GM19395 (cell line): ENCODE measurements at regions not wholly inside any gene's neighbourhood (a gene's known extent, or its start where the extent isn't known, plus 50 kb on each side); places are given as distances from the start of the nearest gene placed in this dataset.
A peak's percentile ranks its signal among the peaks of the same experiment; 100 is the strongest.

Experiments
- ATAC-seq: cut with Tn5 transposase; IDR thresholded peaks from one replicate; pipeline ENCODE4 v1.9.1; 2021; ENCODE audit warnings: mild to moderate bottlenecking, moderate library complexity; ENCODE audit not compliant: unreplicated experiment

DNA sequence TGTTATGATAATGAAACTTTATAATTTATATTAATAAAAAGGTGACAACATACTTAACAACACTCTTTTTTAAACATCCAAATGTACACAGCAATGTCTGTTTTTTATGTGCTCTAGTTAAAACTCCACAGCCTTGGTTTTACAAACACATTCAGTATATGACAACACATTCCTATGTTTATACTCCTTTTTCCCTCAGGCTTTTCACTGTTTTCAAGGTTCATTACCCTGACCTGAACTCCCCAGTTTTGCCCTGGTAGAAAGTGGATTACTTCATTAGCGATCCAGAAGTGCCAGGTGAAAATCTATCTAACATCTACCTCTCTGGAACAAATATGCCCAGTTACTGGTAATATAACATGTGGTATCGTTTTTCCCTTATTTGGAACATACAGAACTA lies 340.2 kb upstream of the DDHD1 start:
- ATAC-seq: no peak

DNA sequence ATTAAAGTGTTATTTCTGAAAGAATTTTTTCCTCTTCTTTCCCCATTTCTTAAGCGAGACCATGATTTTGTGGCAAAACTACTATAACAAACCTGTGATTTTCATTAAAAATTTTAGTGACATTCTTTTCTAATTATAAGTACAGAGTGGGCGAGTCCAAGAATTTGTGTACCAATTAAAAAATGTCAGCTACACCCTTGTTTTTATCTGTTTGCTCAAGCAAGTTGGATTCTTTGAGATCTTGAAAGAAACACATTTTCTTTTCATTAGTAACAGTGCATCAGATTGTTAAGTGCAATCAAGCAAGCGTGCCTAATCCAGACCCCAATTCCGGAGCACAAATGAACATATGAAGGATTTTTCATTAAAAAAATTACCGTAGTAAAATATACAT lies 338.8 kb upstream of the DDHD1 start:
- ATAC-seq: no peak

GRCh38 chr14:53491256-53491883 lies 338.2 kb upstream of the DDHD1 start:
- no peak for ATAC-seq

- ATAC-seq: no peak
Measured at GRCh38 chr14:53478174-53478573, 325.1 kb upstream of the DDHD1 start.

- no peak for ATAC-seq
Measured at GRCh38 chr14:53473480-53473879, 320.4 kb upstream of the DDHD1 start.

- ATAC-seq: no peak
Measured at GRCh38 chr14:53472306-53472705, 319.2 kb upstream of the DDHD1 start.

- ATAC-seq: no peak
Measured at GRCh38 chr14:53470351-53471043, 317.4 kb upstream of the DDHD1 start.

DNA sequence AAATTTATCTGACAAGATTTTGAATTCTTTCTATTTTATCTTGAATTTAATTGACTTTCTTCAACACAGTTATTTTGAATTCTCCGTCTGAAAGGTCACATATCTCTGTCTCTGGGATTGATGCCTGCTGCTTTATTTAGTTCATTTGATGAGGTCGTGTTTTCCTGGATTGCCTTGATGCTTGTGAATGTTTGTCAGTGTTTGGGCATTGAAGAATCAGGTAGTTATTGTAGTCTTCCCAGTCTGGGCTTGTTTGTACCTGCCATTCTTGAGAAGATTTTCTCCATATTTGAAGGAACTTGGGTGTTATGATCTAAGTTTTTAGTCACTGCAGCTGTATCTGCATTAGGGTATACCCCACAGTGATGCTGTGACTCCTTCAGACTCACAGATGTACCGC lies 315.8 kb upstream of the DDHD1 start:
- ATAC-seq: no peak

DNA sequence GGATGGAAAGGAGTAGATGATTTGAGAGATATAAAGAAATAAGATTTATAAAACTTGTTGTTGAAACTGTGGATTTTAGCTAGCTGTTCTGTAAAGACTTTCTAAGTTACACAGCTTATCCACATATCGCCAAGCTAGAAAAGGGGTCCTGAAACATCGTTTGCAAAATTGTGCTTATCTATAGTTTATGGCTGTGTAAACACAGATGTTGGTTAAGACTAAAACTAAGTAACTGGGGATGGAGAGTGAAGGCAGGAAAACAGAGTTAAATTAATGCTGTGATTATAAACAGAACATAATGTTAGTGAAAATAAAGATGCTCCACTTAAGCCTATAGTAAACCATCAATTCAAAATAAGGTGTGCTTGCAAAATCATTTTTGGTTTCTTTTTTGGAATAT lies 311.3 kb upstream of the DDHD1 start:
- ATAC-seq: no peak

DNA sequence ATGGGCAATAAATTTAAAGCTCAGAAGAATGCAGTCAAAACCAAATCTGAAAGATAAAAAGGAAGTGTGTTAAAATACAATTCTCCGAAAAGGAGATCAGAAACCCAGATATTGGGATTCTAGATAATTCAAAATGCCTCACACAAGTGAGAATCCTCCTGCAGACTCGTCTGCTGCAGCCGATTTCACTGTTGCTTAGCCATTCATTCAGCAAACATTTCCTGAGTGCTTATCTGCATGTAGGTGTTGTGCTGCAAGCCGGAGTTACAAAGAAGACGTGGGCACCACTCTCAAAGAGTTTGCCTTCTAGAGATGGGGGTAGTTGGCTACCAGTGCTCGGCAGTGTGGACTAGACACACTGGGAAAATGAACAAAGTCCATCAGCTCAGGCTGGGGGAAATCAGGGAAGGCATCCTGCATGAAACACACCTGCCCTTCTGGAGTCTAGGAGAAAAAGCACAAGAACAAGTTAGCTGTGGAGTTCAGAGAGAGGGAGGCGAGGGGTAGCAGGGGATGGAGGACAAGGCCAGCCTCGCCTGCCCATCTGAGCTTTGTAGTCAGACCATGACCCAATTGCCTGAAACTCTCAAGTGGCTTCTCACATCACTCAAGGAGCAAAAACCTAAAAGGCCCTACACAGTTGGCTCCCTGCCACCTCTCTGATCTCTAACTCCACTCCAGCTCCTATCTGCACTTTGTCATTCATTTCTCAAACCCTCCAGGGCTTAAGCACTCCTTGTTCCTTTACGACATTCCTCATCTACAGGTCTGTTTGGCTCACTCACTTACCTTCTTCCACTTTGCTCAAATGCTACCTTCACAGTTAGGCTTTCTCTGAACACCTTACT lies 310.0 kb upstream of the DDHD1 start:
- ATAC-seq: no peak

- no peak for ATAC-seq
Measured at GRCh38 chr14:53461858-53462257, 308.7 kb upstream of the DDHD1 start.

- ATAC-seq: no peak
Measured at GRCh38 chr14:53460544-53460943, 307.4 kb upstream of the DDHD1 start.

DNA sequence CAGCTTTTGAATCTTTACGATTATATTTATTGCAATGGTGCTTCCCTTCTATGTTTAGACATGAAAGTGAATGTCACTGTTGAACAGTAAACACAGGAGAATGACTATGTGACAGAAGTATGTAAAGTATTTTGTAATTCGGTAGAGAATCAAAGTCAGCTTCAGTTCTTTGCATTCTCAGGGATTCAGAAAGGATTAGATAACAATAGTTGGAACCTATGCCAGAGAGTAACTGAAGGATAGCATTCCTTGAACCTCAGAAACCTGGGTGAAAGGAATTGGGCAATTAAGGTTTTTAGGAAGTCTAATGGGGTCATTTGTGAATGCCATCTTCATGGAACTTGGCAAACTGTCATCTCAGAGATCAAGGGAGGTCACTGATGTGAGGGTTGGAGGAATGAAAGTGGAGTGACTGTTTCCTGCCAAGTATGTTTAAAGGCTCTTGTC lies 305.3 kb upstream of the DDHD1 start:
- ATAC-seq: no peak

DNA sequence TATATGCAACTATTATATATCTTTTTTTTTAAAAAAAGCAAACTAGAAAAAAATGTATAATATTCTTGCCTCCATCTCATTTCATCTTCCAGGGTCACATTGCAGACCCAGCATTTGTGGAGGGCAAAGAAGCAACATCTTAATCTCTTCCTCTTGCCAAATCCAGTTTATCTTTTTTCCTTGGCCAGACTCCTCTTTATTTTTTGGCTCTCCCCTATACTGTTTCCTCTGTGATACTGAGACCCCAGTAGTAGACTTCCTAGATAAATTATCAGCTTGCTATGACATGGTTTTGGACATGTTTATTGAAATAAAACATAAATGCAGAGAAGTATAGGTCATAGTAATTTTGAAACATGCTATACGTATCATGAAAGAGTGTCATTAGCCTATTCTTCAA lies 303.8 kb upstream of the DDHD1 start:
- no peak for ATAC-seq

DNA sequence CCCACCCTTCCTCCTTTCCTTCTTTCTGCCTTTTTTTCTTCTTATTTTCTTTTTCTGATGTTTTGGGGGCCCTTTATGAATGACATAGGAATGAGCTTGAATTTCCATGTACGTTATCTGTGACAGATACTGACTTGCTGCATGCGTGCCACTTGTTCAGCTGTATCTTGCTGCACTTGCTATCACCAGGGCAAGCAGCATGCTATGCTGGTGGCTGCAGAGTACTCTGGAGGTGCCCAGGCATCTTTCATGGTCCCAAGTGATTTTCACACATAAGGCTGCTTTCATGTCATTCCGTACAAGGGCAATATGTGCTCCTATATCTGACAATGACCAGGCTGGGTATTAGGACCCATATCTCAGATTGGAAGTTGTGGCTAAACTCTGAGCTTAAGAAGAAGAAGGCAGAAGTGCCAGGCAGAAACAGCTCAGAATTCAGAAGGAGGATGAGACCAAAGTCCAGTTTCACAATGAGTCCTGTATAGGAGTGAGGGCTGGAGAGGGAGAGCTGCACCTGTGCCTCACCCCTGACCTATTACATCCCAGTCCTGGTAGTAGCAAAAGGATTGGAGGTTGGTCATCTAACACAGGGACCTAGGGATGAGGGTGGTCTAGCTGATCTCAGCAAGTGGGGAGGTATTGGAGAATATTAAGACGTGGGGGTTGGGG lies 299.0 kb upstream of the DDHD1 start:
- ATAC-seq: no peak

DNA sequence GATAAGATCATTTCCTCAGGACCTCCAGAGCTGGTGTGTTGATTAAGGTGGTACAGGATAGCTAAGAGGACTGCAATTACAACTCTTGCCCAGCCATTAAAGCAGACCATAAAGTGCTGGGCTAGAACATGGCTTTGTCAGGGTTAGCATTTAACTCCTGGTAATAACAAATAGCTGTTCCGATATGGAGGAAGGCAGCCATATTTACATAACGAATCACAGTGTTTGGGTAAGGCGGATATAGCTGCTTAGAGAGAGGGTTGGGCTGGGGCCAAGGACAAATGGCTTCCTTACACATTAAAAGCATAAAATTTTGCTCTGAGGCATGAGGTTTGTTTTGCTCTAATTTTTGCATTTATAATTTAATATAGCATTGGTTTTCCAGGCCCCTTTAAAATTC lies 297.7 kb upstream of the DDHD1 start:
- ATAC-seq: no peak

- no peak for ATAC-seq
Measured at GRCh38 chr14:53448682-53449081, 295.6 kb upstream of the DDHD1 start.

- no peak for ATAC-seq
Measured at GRCh38 chr14:53444677-53445312, 291.7 kb upstream of the DDHD1 start.

DNA sequence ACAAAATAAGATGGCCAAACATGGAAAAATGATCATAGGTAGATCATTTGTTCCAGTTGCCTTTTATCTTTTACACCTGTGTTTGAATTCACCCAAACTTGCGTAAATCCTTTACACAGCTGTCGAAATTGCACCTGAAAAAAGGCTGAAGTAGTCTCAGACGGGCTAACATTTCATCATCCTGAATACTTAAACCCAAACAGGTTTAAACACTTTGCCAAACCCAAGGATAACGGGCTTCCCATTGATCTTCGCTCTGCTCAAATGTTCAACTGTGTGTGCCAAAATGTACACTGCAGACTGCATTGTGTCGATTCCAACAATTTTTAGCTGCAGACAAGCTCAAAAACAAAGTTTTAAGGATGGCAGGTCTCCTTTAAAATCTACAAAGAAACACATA lies 288.7 kb upstream of the DDHD1 start:
- no peak for ATAC-seq

DNA sequence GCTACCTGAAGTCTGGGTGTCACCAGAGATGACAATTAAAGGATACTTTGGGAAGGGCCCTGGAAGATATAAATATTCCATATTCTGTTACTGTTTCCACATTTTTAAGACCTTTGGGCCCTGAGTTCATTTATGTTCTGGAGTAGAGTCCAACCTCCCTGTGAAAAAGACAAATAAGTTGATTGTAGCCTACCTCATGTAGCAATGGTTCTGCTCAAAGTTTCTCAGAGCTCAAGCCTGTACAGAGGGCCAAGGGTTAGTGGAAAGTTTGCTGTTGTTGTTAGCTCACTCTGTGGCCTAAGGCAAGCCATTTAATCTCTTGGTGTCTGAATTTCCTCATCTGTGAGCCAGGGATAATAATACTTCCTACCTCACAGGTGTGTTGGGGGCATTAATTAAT lies 284.7 kb upstream of the DDHD1 start:
- no peak for ATAC-seq

DNA sequence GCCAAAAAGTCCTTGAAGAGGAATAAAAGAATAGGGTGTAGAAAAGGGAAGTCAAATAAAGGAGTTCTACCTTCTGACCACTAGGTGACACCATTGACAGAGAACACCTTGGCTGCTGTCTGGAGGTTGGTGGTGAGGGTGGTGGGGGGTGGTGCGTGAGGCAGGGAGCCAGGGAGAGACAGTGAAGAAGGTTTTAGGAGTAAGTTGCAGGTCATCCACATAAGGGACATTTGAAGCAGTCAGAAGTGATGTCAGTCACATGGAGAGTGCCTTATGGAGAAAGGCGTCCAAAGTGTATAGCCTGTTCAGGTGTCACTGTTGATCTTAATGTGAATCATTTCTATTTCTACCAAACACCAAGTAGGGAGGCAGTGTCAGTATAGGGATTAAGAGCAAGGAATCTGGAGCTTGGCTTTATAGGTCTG lies 279.3 kb upstream of the DDHD1 start:
- ATAC-seq: peak; percentile 84
